ENCODE measurements at regions not wholly inside any gene's neighbourhood (a gene's known extent, or its start where the extent isn't known, plus 50 kb on each side); places are given as distances from the start of the nearest gene placed in this dataset.

GRCh38 chr4:62914758-62915157, 1494.5 kb downstream of the TECRL start:
- H3K4me2 ChIP-seq (ENCODE audit: control insufficient read depth, extremely low read depth, insufficient read depth, low read depth, low read length), result no peak overlapping the region
- no peak overlapping the region for H3K9ac ChIP-seq (ENCODE audit: control insufficient read depth, extremely low read depth, insufficient read depth, low read length)
- H3K4me3 ChIP-seq (ENCODE audit: control insufficient read depth in 2 of 3, extremely low read depth in 1 of 3, insufficient read depth in 2 of 3, low read depth in 1 of 3, low read length in 3 of 3), result no peak overlapping the region
- no peaks in the 10 kb centered on the region for H4K20me1 ChIP-seq (ENCODE audit: control insufficient read depth, extremely low read depth, insufficient read depth, low read length)
- H3K9me1 ChIP-seq (ENCODE audit: control insufficient read depth, extremely low read depth, insufficient read depth, low read length), result no peaks in the 10 kb centered on the region
- FAIRE-seq (no peak), DNase-seq (ENCODE audit: low read depth, low spot score) (no peak)
- no peak for TF ChIP-seq CTCF (optimal IDR thresholded peaks at IDR 0.05 in 1 of 3, IDR thresholded peaks at IDR 0.05 in 1 of 3, conservative IDR thresholded peaks at IDR 0.05 in 1 of 3; ENCODE audit: extremely low read depth in 1 of 3, insufficient read depth in 2 of 3, low read length in 3 of 3)
- no peak for TF ChIP-seq EZH2 (IDR thresholded peaks at IDR 0.05; ENCODE audit: low read length)
- dilution Hi-C loops (cut with MboI; ENCODE audit: extremely low pct_ligation_motif_present, low sequenced_read_pairs), result no loop called here
- no peaks in the 10 kb centered on the region for H3K4me1 ChIP-seq (ENCODE audit: control insufficient read depth, extremely low read depth, insufficient read depth, low read length)
- H2AFZ ChIP-seq (ENCODE audit: control insufficient read depth, low read length), result no peak overlapping the region
- no peaks in the 10 kb centered on the region for H3K36me3 ChIP-seq (ENCODE audit: control insufficient read depth in 2 of 2, extremely low read depth in 1 of 2, insufficient read depth in 2 of 2, low read length in 2 of 2)
- H3K79me2 ChIP-seq (ENCODE audit: control insufficient read depth, insufficient read depth, low read length), result no peaks in the 10 kb centered on the region
- no peak overlapping the region for H3K27ac ChIP-seq (ENCODE audit: control insufficient read depth, insufficient read depth, low read length)
- no peaks in the 10 kb centered on the region for H3K9me3 ChIP-seq (ENCODE audit: control insufficient read depth, low read depth, low read length)
- no peaks in the 10 kb centered on the region for H3K27me3 ChIP-seq (ENCODE audit: control insufficient read depth, extremely low read depth, insufficient read depth, low read length)

DNA sequence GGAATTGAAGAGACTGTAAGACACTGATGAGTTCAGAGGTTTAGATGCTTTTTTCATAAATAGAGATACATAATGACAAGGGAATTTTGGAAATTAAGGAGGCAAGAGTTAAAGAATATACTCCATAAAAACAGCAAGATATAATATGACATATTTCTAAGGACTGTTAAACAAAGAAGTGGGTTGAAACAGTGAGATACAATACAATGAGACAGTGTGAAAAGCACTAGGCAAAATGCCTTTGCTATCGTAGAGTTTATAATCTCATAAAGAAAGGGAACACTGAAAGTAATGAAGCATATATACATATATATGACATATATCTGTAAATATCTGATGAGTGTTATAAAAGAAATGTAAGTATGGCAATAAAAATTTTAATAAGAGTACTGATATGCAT, 1496.2 kb downstream of the TECRL start:
- Histone ChIP-seq H3K4me2 (ENCODE audit: control insufficient read depth, extremely low read depth, insufficient read depth, low read depth, low read length) (no peak overlapping the region), H3K27ac (ENCODE audit: control insufficient read depth, insufficient read depth, low read length) (no peak overlapping the region), H3K9me3 (ENCODE audit: control insufficient read depth, low read depth, low read length) (no peaks in the 10 kb centered on the region), H3K9ac (ENCODE audit: control insufficient read depth, extremely low read depth, insufficient read depth, low read length) (no peak overlapping the region), H3K36me3 (ENCODE audit: control insufficient read depth in 2 of 2, extremely low read depth in 1 of 2, insufficient read depth in 2 of 2, low read length in 2 of 2) (no peaks in the 10 kb centered on the region), H3K27me3 (ENCODE audit: control insufficient read depth, extremely low read depth, insufficient read depth, low read length) (no peaks in the 10 kb centered on the region), H2AFZ (ENCODE audit: control insufficient read depth, low read length) (no peak overlapping the region), H3K79me2 (ENCODE audit: control insufficient read depth, insufficient read depth, low read length) (no peaks in the 10 kb centered on the region), H4K20me1 (ENCODE audit: control insufficient read depth, extremely low read depth, insufficient read depth, low read length) (no peaks in the 10 kb centered on the region), H3K4me3 (ENCODE audit: control insufficient read depth in 2 of 3, extremely low read depth in 1 of 3, insufficient read depth in 2 of 3, low read depth in 1 of 3, low read length in 3 of 3) (no peak overlapping the region), H3K4me1 (ENCODE audit: control insufficient read depth, extremely low read depth, insufficient read depth, low read length) (no peaks in the 10 kb centered on the region), H3K9me1 (ENCODE audit: control insufficient read depth, extremely low read depth, insufficient read depth, low read length) (no peaks in the 10 kb centered on the region)
- no peak for FAIRE-seq
- dilution Hi-C loops (cut with MboI; ENCODE audit: extremely low pct_ligation_motif_present, low sequenced_read_pairs), result no loop called here
- TF ChIP-seq CTCF (optimal IDR thresholded peaks at IDR 0.05 in 1 of 3, IDR thresholded peaks at IDR 0.05 in 1 of 3, conservative IDR thresholded peaks at IDR 0.05 in 1 of 3; ENCODE audit: extremely low read depth in 1 of 3, insufficient read depth in 2 of 3, low read length in 3 of 3), result no peak
- no peak for TF ChIP-seq EZH2 (IDR thresholded peaks at IDR 0.05; ENCODE audit: low read length)
- no peak for DNase-seq (ENCODE audit: low read depth, low spot score)

Data from keratinocyte (primary cell).